IPS-20b (cell line): ENCODE measurements at regions not wholly inside any gene's neighbourhood (a gene's known extent, or its start where the extent isn't known, plus 50 kb on each side); places are given as distances from the start of the nearest gene placed in this dataset.

ENCODE experiments used
- H3K27ac ChIP-seq: one replicate; pipeline ENCODE4 v1.5.1; 2013; ENCODE audit warnings: low read length
- H3K27me3 ChIP-seq: 2 replicates; pipeline ENCODE4 v1.6.1; 2013; ENCODE audit warnings: mild to moderate bottlenecking, low read length, inconsistent platforms; ENCODE audit not compliant: insufficient read depth
- H3K36me3 ChIP-seq: 2 replicates; pipeline ENCODE4 v1.6.1; 2013; ENCODE audit warnings: low read depth, mild to moderate bottlenecking, inconsistent platforms, low read length, moderate library complexity; ENCODE audit not compliant: insufficient read depth
- H3K4me1 ChIP-seq: 2 replicates; pipeline ENCODE4 v1.6.1; 2013; ENCODE audit warnings: mild to moderate bottlenecking, control low read depth, inconsistent platforms, low read length, moderate library complexity; ENCODE audit not compliant: insufficient read depth
- H3K4me3 ChIP-seq: 2 replicates; pipeline ENCODE4 v1.5.1; 2013; ENCODE audit warnings: mild to moderate bottlenecking, low read length, inconsistent platforms
- H3K9ac ChIP-seq: 2 replicates; pipeline ENCODE4 v1.6.1; 2013; ENCODE audit warnings: low read depth, mild to moderate bottlenecking, inconsistent platforms, low read length, moderate library complexity
- H3K9me3 ChIP-seq: 2 replicates; pipeline ENCODE4 v1.6.1; 2013; ENCODE audit warnings: mild to moderate bottlenecking, low read depth, low read length, inconsistent platforms; ENCODE audit not compliant: insufficient read depth

GRCh38 chr1:190599670-190600069 is 122.0 kb upstream of the BRINP3 start:
- H3K27me3 ChIP-seq: peaks cover 10% of the 10 kb centered on the region
- no peak overlapping the region for H3K27ac ChIP-seq
- no peaks in the 10 kb centered on the region for H3K4me1 ChIP-seq
- no peaks in the 10 kb centered on the region for H3K36me3 ChIP-seq
- H3K9me3 ChIP-seq: no peaks in the 10 kb centered on the region
- H3K9ac ChIP-seq: no peak overlapping the region
- H3K4me3 ChIP-seq: no peak overlapping the region

DNA sequence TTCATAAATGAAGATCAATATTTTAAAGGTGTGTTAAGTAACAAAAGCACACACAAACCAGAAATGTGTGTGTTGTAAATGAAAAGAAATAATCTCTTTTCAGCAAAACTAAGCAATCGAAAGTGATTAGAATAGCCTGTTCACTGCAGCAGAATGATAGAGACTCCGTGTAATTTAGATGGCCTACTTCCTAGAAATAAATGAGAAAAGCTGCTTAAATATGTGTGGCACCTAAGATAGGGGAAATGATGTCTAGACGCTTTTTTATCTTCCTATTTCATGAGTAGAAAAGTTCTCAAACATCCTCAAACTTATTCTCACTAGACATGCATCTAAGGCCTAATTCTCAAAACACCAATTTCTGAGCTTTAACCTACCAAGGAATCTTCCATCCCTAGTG is 124.7 kb upstream of the BRINP3 start:
- no peaks in the 10 kb centered on the region for H3K9me3 ChIP-seq
- H3K27me3 ChIP-seq: no peaks in the 10 kb centered on the region

DNA sequence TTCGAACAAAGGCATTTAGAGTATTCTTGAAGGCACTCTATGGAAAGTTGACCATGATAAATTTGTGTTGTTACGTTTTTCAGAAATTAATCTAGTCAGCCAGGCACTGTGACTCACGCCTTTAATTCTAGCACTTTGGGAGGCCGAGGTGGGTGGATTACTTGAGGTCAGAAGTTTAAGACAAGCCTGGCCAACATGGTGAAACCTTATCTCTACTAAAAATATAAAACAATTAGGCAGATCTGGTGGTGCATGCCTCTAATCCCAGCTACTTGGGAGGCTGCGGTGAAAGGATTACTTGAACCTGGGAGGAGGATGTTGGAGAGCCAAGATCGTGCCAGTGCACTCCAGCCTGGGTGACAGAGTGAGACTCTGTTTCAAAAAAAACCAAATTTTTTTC is 130.6 kb upstream of the BRINP3 start:
- Histone ChIP-seq H3K36me3 (no peaks in the 10 kb centered on the region), H3K27me3 (no peaks in the 10 kb centered on the region)

More for the DNA sequence above, 124.7 kb upstream of the BRINP3 start:
- H3K27ac ChIP-seq: no peak overlapping the region
- H3K4me3 ChIP-seq: no peak overlapping the region
- H3K36me3 ChIP-seq: no peaks in the 10 kb centered on the region
- no peak overlapping the region for H3K9ac ChIP-seq
- no peaks in the 10 kb centered on the region for H3K4me1 ChIP-seq

GRCh38 chr1:190615818-190616217 is 138.2 kb upstream of the BRINP3 start:
- H3K4me3 ChIP-seq: no peak overlapping the region
- no peaks in the 10 kb centered on the region for H3K36me3 ChIP-seq
- H3K9ac ChIP-seq: no peak overlapping the region
- no peak overlapping the region for H3K27ac ChIP-seq
- no peaks in the 10 kb centered on the region for H3K27me3 ChIP-seq
- no peaks in the 10 kb centered on the region for H3K4me1 ChIP-seq
- H3K9me3 ChIP-seq: no peaks in the 10 kb centered on the region

More for the DNA sequence above, 130.6 kb upstream of the BRINP3 start:
- Histone ChIP-seq H3K4me3 (no peak overlapping the region), H3K9me3 (no peaks in the 10 kb centered on the region), H3K27ac (no peak overlapping the region), H3K9ac (no peak overlapping the region), H3K4me1 (no peaks in the 10 kb centered on the region)

- Histone ChIP-seq H3K27me3 (no peaks in the 10 kb centered on the region), H3K4me1 (no peaks in the 10 kb centered on the region), H3K36me3 (no peaks in the 10 kb centered on the region), H3K4me3 (no peak overlapping the region), H3K27ac (no peak overlapping the region), H3K9me3 (no peaks in the 10 kb centered on the region), H3K9ac (no peak overlapping the region)
Observed at GRCh38 chr1:190616235-190616634, 138.6 kb upstream of the BRINP3 start.

- H3K4me1 ChIP-seq: no peaks in the 10 kb centered on the region
- no peak overlapping the region for H3K9ac ChIP-seq
- H3K4me3 ChIP-seq: no peak overlapping the region
- no peaks in the 10 kb centered on the region for H3K27me3 ChIP-seq
- H3K9me3 ChIP-seq: no peaks in the 10 kb centered on the region
- H3K27ac ChIP-seq: no peak overlapping the region
- H3K36me3 ChIP-seq: no peaks in the 10 kb centered on the region
Observed at GRCh38 chr1:190619724-190620123, 142.1 kb upstream of the BRINP3 start.

DNA sequence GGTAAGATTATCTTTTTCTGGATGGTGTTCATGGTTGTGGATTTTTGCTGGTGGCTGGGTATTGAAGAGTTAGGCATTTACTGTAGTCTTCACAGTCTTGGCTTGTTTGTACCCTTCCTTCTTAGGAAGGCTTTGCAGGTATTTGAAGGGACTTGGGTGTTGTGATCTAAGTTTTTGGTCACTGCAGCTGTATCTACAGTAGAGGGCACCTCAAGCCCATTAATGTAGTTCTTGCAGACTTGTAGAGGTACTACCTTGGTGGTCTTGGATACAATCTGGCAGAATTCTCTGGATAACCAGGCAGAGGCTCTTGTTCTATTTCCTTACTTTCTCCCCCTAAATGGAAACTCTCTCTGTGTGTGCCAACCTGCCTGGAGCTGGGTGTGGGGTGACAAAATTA is 155.8 kb upstream of the BRINP3 start:
- Histone ChIP-seq H3K27ac (no peak overlapping the region), H3K36me3 (no peaks in the 10 kb centered on the region), H3K9me3 (no peaks in the 10 kb centered on the region), H3K4me3 (no peak overlapping the region), H3K27me3 (no peaks in the 10 kb centered on the region), H3K4me1 (no peaks in the 10 kb centered on the region), H3K9ac (no peak overlapping the region)

DNA sequence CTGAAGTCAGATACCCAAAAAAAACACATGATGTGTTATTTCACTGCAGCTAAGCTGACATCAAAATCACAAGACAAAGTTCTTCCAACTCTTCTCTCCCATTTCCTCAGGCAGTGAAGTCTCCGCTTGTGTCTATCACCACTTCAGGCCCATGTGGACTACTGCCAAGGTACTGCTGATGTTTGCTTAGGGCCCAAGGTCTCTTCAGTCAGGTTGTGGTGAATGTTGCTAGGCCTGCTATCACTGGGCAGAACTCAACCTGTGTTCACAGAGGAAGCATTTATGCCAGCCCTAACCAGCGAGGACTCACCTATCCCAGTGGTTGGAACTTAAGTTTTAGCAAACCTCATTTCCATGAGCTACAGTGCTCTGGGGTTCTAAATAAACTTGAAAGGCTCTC is 156.5 kb upstream of the BRINP3 start:
- H3K27me3 ChIP-seq: no peaks in the 10 kb centered on the region
- H3K4me3 ChIP-seq: no peak overlapping the region
- no peak overlapping the region for H3K9ac ChIP-seq
- H3K4me1 ChIP-seq: no peaks in the 10 kb centered on the region
- no peak overlapping the region for H3K27ac ChIP-seq
- no peaks in the 10 kb centered on the region for H3K9me3 ChIP-seq
- H3K36me3 ChIP-seq: no peaks in the 10 kb centered on the region

- Histone ChIP-seq H3K9ac (no peak overlapping the region), H3K9me3 (no peaks in the 10 kb centered on the region; the same call in 1 of the 2 replicates), H3K27me3 (no peaks in the 10 kb centered on the region), H3K27ac (no peak overlapping the region), H3K4me3 (no peak overlapping the region), H3K4me1 (no peaks in the 10 kb centered on the region), H3K36me3 (no peaks in the 10 kb centered on the region)
Observed at GRCh38 chr1:190649553-190649952, 171.9 kb upstream of the BRINP3 start.

GRCh38 chr1:190658907-190659306 is 181.2 kb upstream of the BRINP3 start:
- no peak overlapping the region for H3K9ac ChIP-seq
- H3K9me3 ChIP-seq: no peaks in the 10 kb centered on the region
- no peak overlapping the region for H3K4me3 ChIP-seq
- H3K4me1 ChIP-seq: no peaks in the 10 kb centered on the region
- no peak overlapping the region for H3K27ac ChIP-seq
- H3K36me3 ChIP-seq: no peaks in the 10 kb centered on the region
- no peaks in the 10 kb centered on the region for H3K27me3 ChIP-seq

GRCh38 chr1:190663962-190664361 is 186.3 kb upstream of the BRINP3 start:
- Histone ChIP-seq H3K27me3 (no peaks in the 10 kb centered on the region), H3K9ac (no peak overlapping the region), H3K27ac (no peak overlapping the region), H3K4me1 (no peaks in the 10 kb centered on the region), H3K36me3 (no peaks in the 10 kb centered on the region), H3K9me3 (no peaks in the 10 kb centered on the region), H3K4me3 (no peak overlapping the region)

DNA sequence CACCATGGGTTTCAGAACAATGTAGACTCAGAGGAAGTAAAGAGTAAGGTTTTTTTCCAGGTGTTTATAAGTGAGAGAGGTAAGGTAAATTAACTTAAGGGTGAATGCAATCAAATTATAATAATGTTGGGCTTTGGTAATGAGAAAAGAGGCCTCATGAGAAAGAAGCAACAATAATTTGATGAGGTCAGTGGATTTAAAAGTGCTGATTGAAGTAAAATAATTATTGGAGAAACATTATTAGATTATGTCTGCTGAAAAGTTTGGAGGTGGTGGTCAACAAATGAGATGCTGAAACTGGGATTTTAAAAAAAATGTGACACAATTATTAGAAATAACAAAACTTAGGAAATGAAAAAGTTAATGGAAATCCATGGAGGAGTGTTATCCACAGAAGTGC is 187.4 kb upstream of the BRINP3 start:
- Histone ChIP-seq H3K9ac (no peak overlapping the region), H3K4me1 (no peaks in the 10 kb centered on the region), H3K36me3 (no peaks in the 10 kb centered on the region), H3K4me3 (no peak overlapping the region), H3K27me3 (no peaks in the 10 kb centered on the region), H3K27ac (no peak overlapping the region), H3K9me3 (no peaks in the 10 kb centered on the region)

- Histone ChIP-seq H3K36me3 (no peaks in the 10 kb centered on the region), H3K4me1 (no peaks in the 10 kb centered on the region), H3K4me3 (no peak overlapping the region)
Observed at GRCh38 chr1:190667914-190668313, 190.2 kb upstream of the BRINP3 start.

More at GRCh38 chr1:190667914-190668313, 190.2 kb upstream of the BRINP3 start:
- Histone ChIP-seq H3K9me3 (no peaks in the 10 kb centered on the region), H3K27ac (no peak overlapping the region), H3K27me3 (no peaks in the 10 kb centered on the region), H3K9ac (no peak overlapping the region)
